ENCODE measurements at regions not wholly inside any gene's neighbourhood (a gene's known extent, or its start where the extent isn't known, plus 50 kb on each side); places are given as distances from the start of the nearest gene placed in this dataset.
"Not testable (repeated sequence)": the region's sequence is repeated elsewhere in the genome, so short reads cannot be mapped to it uniquely, and the experiment has no call there.

DNA sequence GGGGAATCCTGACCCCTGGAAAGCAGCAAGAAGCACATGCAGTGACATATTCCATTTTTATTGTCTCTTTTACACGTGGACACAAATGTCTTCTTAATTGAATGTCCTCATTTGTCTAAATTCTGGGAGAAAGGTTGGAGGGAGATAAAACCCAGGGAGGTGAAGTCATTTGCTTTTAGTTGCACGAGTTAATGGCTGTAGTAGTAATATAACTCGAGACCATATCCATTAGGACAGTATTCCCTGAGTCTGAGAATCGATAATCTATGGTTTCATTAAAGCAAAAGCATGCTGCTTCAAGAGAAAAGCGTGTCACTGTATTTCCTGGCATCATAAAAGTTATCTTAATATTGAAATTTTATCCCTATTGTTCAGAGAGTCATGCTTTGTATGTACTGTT, 216.0 kb upstream of the PELI2 start:
- DNase-seq: no peak

DNA sequence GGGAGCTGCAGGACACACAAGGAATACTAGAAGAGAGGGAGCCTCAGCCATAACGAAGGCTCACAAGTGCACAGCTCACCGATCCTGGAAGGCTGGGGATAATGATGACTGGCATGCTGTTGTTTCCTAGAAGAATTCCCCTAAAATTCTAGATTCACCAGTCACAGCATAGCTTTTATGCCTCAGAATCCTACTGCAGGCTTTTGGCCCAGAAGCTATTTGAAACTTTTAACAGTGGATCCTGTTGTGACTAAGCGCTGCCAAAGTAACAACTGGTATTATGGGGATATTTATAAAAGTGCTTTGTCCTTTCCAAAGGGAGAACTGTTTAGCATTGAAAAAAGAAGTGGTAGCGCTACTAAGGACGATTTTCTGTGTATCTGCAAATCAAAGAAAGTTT, 214.1 kb upstream of the PELI2 start:
- no peak for DNase-seq

DNA sequence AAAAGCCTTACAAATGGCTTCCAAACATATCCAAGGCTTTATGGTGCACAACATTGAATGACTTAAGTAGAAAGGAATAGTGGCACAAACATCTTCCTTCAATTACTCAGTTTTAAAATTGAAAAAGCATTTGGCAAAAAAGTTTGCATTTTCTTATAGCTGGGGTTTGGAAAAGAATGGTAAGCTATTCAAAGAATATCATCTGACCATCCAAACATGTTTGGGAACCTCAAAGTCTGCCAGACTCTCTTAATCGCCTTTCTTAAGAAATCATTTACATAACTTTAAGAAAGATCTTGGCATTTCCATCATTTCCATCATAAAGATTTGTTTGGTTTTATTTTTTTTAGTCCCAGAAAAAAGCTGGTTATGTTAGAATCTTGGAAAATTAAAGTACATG, 210.1 kb upstream of the PELI2 start:
- DNase-seq: no peak

DNA sequence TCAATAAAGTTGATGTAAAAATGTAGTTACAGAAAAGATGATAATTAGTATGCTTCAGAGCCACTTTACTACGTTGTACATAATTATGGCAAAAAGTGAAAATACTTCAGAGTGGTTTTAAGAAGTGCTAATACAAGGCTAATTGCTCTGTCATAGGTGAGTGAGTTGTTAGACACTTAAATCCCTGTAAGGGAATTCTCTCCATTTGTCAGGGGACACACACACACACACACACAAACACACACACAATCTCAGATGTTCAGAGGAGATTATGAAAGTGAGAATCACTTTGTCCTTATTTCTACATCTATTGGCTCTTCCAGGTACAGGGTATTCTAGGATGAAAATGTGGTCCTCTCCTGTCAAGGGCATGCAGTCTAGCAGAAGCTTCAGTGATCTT, 208.3 kb upstream of the PELI2 start:
- no peak for DNase-seq

DNA sequence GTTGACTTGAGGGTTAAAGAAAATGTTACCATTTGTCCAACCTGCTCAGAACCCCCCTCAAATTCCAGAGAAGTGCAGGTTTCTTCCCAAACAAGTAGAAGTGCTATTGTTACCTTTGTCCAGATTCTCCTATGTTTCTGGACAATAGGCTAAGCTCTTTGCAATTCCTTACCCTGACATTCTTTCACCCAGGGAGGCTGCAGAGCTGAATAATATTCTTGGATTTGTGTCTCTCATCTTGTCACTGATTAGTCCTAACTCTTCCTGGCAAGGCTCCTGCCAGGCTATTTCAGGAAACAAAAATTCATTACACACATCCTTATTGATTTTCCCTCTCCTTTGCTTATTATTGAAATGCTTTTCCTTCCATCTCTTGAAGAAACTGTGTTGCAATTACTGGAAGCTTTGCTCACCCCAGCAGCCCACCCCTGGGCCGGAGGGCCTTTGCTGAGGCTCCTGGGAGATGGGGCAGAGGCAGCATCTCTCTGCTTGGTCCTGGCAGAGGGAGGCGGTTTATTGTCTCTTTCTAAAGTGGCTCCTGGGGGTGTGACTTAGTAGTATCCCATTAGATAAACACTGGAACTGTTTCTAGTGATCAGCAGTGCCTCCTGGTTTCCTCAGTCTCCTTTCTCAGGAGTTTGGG, 207.5 kb upstream of the PELI2 start:
- no peak for DNase-seq

DNA sequence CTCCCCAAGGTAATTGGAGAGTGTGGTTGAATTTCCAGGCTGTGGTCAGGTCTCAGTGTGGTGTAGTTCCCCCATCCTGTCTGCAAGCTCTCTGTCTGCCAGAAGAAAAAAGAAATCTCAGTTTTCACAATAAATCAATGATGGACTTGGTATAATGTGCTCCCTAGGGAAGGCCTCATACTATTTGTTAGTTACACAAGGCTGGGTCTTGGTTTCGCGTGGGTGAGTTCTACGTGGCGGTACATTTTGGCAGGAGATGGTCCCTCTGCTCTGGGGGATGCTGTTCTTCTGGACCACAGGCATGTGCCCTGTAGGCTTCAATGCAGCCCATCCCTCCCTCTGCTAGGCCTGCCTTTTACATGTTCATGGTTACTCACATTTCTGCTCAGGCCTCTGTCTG, 206.4 kb upstream of the PELI2 start:
- no peak for DNase-seq

DNA sequence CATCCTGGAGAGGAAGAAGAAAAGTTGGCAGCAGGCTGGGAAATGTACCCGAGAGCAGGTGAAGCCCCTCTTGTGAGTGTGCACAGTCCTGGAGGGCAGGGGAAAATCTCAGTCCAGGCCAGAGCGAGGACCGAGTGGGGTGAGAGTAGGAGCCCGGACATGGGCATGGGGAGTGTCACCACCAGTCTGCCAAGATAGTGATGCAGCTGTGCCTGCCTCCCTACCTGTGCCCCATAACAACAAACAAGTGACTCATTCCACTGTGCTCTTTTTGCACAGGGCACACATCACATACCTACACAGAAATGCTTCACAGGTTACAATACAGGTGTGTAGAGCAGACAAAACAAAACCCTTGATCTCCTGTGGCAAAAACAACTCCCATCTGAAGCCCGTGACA, 205.9 kb upstream of the PELI2 start:
- DNase-seq: no peak

DNA sequence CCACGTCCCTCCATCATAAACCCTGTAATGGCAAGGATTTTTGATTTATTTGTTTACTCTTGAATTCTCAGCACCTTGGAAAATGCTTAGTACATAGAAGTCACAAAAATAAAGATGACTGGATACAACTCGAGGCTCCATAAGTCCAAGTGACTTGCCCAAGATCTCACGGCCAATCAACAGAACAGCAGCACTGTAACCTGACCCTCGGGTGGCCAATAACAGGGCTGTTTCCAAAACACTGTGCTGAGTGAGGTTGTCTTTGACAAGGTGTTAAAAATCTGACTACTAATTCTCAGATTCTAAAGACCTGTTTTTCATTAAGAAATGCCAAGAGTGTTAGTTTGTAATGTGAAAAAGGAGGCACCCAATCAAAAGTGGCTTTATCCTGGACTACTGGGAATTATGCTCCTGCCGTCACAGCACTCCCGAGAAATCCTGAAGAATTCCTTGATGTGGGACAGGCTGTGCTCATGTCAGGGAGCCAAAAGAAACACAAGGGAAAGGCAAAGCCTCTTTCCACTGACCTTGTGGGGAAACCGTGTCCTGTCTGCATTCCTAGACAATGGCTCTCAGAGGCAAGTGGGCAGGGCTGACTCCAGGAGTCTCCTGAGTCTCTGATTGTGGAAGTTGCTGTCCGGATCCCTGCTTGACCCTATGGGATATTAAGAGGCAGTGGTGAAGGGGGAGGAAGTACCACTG, 204.7 kb upstream of the PELI2 start:
- DNase-seq: no peak

DNA sequence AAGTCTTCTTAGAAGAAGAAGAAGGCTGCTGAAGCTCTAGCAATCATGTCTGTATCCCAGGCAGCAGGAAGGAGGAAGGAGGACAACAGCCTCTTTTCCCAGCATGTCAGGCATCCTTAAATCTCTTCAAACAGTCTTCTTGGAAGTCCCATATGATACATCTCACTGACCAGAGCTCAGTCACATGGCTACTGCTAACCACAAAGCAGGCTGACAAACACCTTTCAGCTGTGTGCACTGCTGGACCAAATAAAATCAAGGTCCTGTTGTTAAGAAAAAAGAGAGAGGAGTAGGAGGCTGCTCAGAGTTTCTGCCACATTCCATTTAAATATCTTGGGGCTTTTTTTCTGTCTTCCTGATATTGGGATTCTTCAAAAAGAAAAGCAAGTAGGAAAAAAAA, 203.4 kb upstream of the PELI2 start:
- DNase-seq: no peak

DNA sequence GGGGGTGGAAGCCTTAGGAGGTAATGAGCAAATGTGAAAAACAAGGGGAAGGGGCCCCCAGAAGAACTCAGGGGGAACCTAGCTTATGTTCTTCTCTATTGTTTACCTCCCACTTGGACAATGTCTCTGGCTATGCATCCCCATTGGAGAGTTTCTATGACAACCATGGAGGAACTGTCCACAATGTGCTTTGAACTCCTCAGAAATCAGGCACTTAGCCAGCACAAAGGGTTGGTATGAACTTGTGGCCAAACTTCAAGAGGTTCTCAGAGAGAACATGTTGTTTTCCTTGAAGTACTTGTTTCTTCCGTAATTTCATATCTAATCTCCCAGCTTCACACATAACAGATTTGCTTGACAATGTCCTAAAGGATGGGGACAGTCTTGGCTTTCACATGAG, 202.8 kb upstream of the PELI2 start:
- DNase-seq: no peak

DNA sequence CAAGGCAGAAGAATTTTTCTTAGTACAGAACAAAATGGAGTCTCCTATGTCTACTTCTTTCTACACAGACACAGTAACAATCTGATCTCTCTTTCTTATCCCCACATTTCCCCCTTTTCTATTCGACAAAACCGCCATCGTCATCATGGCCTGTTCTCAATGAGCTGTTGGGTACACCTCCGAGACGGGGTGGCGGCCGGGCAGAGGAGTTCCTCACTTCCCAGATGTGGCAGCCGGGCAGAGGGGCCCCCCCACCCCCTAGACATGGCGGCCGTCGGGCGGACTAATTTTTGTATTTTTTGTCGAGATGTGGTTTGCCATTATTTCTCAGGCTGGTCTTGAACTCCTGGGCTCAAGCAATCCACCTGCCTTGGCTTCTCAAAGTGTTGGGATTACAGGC, 198.4 kb upstream of the PELI2 start:
- not testable (repeated sequence) for DNase-seq

DNA sequence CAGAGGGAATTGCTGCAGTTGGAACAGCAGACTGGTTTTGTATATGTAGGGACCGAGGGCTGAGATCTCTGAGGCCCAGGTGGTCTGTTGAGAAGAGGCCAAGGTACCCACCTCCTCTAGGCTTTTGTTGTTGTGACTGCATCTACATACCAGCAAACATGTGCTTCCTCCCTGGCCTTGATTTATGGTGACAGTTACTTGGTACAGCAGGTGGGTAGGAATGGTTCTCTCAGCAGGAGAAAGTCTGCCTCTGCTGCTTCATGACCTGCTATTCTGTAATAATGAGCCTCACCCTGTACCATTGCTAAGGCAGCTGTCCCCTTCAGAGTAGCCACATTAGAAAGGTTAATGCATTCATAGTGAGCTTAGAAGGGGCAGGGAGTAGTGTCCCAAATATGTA, 196.7 kb upstream of the PELI2 start:
- no peak for DNase-seq

DNA sequence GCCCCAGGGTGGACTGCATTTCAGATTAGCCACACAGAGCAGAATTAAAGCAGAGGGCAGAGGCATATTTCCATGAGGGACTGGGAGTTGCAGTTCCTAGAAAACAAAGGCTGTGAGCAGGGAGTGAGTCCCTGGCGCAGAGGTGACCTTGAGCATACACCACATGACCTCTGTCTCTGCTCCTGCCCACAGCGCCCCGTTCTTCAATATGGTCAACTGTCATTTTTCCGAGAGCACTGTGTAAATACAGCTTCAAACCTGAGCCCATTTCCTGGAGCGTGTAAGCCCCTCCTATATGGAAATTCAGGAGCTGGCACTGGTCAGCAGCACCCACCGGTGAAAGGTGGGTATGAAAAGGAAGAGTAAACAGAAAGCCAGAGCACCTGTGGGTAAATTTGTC, 192.2 kb upstream of the PELI2 start:
- DNase-seq: no peak

DNA sequence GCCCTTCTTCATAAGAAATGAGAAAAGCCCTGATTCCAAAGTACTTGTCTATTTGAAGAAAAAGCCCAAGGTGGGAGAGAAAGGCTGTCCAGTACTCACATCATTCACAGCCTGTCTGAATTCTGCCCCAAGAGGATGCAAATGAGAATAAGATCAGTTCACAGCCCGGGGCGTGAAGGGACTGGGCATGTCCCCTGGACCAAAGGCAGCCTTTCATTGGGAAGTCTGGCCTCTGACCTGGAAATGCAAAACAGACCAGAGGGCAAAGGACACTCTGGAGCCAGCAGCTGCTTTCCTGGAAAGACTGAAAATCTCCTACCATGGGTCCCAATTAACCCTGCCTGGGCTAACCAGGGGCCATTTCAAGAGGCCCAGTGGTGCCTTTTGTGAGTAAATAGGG, 191.2 kb upstream of the PELI2 start:
- no peak for DNase-seq

DNA sequence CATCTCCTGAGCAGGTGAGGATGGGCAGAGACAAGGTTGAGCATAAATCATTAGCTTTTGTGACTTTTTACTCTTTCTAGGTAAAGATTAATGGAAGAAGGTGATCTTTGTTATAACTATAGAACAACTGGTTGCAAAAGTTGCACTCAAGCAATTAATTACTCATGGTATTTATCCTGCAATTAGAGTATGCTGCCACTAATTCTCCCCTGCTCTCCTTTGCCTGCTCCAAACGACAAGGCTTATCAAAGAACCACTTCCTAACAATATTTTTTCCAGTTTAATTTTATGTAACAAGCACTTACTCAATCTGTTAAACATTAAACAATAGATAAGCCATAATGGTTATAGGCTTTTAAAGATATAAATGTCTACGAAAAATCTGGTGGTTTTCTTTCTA, 189.9 kb upstream of the PELI2 start:
- DNase-seq: no peak

DNA sequence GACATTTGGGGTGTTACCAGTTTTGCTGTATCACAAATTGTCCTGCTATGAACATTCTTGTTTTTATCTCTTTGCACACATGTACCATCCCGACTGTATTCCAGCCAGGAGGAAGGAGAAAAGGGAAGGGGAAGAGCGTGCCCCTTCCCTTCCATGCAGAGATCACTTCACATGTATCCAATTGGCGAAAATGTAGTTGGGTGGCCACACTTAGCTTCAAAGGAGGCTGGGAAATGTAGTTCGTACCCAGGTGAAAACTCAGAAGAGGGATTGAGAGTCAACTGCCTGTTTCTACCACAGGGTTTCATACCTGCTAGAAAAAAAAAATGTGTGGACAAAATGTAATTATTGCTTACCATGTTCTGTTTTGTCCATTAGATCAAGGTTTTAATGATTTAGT, 189.1 kb upstream of the PELI2 start:
- no peak for DNase-seq

DNA sequence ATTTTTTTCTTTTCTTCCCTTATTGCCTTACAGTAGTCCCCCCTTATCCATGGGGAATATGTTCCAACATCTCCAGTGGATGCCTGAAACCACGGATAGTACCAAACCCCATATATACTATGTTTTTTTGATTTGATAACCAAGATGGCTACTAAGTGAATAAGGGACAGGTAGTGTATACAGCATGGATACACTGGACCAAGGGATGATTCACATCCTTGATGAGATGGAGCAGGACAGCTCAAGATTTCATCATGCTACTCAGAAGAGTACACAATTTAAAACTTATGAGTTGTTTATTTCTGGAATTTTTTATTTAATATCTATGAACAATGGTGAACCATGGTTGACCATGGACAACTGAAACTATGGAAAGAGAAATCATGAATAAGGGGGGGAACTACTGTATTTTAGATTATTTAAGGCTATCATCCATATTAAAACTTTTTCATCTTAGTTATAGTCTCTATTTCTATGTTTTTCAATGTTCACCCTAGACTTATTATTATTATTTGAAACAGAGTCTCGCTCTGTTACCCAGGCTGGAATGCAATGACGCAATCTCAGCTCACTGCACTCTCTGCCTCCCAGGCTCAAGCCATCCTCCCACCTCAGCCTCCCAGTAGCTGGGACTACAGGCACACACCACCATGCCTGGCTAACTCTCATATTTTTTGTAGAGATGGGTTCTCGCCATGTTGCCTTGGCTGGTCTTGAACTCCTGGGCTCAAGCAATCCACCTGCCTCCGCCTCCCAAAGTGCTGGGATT, 188.0 kb upstream of the PELI2 start:
- no peak for DNase-seq

DNA sequence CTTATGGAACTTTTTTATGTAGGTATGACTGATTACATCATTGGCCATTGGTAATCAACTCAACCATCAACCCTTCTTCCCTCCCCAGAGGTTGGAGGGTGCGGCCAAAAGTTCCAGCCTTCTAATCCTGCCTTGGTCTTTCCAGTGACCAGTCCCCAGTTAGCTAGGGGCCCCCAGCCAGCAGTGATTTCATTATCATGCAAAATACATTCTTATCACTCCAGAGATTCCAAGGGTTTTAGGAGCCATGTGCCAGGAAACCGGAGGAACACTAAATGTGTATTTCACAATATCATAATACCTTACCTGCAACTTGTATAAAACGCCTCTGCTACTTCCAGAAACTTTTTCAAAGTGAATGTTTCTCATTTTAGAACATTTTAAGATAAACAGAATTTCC, 181.5 kb upstream of the PELI2 start:
- no peak for DNase-seq

DNA sequence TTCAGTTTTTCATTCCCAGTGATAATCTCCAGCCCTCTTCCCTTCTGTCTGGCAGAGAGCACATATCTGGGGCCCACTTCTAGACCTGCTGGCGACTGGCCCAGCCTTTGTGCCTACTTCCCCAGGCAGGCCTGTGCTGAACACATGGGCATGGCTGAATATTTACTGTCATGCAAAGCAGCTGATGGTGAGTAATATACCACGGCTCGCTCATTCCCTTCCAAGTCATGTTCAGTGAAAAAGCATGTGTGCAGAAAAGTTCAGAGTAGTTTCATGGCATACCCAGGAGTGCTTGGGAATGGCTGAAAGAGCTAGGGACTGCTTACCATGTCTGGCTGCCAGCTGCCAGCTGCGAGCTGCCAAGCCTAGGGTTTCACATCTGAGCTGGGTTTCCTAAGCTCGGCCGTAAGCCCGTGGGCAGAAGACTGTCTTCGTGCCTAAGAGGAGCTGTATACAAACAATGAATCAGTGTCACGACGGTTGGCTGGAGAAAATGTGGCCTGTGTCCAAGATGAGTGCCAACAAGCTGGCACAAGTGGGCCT, 179.9 kb upstream of the PELI2 start:
- DNase-seq: peak; percentile 24

DNA sequence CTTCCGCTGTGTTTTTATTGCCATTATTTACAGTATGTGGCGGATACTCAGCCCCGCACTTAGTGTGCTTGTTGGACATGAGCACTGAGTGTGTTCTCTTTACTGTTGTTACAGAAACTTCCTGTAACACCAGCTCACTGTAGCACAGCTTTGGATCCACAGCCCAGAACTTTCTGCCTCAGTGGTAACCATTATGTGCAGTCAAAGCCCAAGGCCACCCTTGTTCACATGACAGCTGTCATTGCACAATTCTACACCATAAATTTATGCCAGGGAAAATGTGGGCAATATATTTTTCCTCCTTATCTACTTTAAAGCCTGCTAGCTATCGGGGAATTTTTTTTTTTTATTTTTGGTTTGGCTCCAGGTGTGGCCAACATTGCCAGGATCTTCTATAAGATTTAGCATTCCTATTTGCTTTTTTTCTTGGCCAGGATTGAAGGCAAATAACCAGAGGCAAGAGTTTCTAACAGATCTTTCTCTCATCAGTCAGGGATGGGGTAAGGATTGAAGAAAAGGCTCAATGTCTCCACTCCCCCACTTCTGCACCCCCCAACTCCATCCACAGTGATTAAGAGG, 176.0 kb upstream of the PELI2 start:
- DNase-seq: no peak

DNA sequence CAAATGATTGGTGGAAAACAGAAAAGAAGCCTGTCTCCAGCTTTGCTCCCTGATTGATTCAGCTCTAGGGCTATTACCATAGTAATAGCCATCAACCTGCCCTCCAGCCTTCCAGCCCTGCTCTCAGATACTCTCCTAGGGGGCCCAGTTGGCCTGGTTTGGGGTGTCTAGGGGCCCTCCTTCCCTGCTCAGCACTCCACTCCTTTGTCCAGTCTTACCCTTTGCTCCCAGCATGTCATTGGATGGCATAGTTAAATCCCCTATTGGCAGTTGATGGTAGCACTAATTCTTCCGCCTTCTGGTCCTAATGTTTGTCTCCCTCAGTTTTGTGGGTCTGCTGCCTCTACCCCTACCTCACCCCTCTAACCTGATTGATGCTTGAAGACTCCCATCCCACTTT, 175.4 kb upstream of the PELI2 start:
- no peak for DNase-seq

DNA sequence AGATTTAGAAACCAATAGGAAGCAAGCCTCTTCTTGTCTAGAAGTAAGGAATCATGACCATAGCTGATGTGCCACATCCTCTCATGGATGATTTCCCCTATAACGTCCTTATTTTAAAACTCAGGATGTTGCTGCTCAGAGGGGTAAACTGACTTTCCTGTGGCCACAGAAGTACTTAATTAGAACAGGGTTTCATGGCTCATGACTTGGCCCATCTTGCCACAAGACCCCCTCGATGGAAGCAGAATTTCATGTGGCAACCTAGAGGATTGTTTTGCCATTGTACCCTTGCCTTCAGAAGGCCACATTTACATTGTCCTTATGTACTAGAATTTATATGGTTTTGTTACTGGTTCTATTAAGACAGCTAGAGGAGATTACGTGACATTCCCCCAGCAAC, 173.5 kb upstream of the PELI2 start:
- DNase-seq: no peak

DNA sequence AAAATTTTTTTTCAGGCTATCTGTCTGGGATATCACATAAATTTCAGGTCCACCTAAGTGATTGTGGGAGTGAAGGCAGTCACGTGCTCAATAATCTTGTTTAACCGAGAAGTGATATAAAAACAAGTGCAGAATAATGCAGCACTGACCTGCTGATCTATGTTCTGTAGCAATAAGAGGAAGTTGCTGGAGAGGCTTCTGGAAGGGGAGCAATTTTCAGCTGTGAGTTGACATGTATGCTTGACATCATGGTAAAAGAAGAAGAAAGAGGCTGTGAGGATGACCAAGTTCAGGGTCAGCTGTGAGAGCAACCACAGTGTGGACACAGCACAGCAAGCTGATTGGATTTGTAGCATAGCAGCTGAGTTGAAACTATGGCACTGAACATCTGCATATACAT, 172.0 kb upstream of the PELI2 start:
- DNase-seq: peak; percentile 37

DNA sequence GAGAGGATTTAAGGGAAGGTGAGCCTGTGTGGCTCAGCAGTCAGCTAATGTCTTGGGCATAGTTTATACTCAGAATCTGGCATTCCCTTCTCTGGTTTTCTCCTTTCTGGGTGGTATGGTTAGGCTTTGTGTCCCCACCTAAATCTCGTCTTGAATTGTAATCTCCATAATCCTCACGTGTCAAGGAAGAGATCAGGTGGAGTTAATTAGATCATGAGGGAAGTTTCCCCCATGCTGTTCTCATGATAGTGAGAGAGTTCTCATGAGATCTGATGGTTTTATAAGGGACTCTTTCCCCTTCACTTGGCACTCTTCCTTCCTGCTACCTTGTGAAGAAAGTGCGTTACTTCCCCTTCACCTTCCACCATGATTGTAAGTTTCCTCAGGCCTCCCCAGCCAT, 169.8 kb upstream of the PELI2 start:
- DNase-seq: no peak
